HG03135 (cell line): ENCODE measurements at regions not wholly inside any gene's neighbourhood (a gene's known extent, or its start where the extent isn't known, plus 50 kb on each side); places are given as distances from the start of the nearest gene placed in this dataset.

Source experiments
- ATAC-seq: cut with Tn5 transposase; IDR thresholded peaks from one replicate; pipeline ENCODE4 v1.9.1; 2021; ENCODE audit warnings: mild to moderate bottlenecking, moderate library complexity; ENCODE audit not compliant: unreplicated experiment

- no peak for ATAC-seq
Observed at GRCh38 chr13:73902847-73903246, 231.4 kb downstream of the KLF12 start.

- no peak for ATAC-seq
Observed at GRCh38 chr13:73902296-73902695, 231.9 kb downstream of the KLF12 start.

DNA sequence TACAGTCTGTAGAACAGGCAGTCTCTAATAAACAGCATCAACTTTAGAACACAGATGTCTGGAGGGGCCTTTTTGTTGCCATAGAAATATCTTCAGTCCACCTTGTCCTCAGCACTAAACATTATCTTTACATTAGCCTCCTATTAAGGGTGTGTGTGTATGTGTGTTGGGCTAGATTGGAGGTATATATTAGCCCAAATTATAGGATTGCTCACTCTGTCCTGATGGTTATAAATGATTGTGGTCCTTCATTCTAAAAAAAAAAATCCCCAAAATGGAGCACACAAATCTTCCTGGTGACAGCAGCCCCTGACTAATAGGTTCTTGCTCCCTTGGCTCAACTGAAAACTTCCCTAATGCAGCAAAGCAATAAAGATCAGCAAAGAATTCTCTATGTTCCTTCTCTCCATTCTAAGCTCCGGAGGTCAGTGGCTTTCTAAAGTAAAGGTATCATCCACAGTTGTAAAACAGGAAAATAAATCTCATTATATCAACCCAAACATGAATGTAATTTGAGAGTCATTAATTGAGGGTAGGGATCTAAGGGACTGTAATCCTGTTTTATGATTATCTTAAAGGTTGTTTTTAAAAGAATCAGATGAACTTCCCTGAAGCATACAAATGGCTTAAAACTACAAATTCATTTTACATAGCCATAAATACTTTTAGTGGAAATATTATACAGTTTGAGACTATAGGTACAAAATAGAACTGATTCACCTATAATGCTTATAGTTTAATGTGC lies 232.7 kb downstream of the KLF12 start:
- ATAC-seq: no peak

GRCh38 chr13:73900591-73900990 lies 233.6 kb downstream of the KLF12 start:
- no peak for ATAC-seq

- ATAC-seq: no peak
Observed at GRCh38 chr13:73898899-73899298, 235.3 kb downstream of the KLF12 start.

- no peak for ATAC-seq
Observed at GRCh38 chr13:73898276-73898675, 235.9 kb downstream of the KLF12 start.

- no peak for ATAC-seq
Observed at GRCh38 chr13:73894995-73895571, 239.1 kb downstream of the KLF12 start.

- no peak for ATAC-seq
Observed at GRCh38 chr13:73893833-73894232, 240.4 kb downstream of the KLF12 start.

DNA sequence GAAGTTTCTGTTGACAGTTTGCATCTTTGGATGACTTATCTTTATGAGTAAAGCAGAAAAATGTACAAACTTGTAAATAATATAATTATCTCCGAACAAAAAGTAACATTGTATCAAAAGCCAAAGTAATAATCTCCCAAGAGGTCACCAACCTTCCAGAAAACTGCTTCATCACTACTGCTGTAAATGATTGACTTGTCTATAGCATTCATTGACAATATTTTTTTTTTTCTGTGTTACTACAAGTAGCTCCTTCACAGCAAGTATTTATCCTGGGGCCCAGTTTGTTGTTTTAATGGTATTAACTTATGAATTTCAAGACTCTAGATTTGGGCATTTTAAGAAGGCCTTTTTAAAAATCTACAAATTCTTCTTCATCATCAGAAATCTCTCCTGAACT lies 242.4 kb downstream of the KLF12 start:
- no peak for ATAC-seq

- no peak for ATAC-seq
Observed at GRCh38 chr13:73883162-73883561, 251.0 kb downstream of the KLF12 start.

- ATAC-seq: no peak
Observed at GRCh38 chr13:73880365-73880764, 253.8 kb downstream of the KLF12 start.

DNA sequence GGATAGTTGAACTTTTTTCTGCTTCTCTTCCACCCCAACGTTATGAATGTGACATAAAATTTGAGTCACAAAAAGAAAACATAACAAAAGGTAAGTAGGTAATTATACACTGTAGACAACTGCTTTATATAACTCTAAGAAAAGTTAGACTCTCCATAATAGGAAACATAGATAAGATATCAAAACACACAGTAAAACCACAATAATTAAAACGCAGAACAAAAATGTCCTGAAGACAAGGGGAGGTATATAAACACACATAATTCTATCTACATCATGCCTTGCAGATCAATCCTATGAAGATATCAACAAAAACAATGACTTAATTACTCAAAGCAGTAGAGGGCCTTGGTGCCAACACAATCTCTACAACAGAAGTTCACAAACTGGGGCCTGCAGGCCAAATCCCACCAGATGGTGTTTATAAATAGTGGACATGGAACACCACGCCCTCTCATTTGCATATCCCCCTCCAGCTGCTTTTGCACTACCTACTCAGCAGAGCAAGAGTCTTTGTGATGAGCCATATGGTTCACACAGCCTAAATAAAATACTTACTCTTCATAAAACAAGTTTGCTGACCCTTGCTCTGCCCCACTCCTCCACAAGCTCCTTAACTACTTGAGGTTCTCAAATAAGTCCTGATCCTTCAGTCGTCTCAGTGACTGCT lies 254.7 kb downstream of the KLF12 start:
- no peak for ATAC-seq

- ATAC-seq: no peak
Observed at GRCh38 chr13:73877399-73877798, 256.8 kb downstream of the KLF12 start.

- no peak for ATAC-seq
Observed at GRCh38 chr13:73876323-73876722, 257.9 kb downstream of the KLF12 start.

DNA sequence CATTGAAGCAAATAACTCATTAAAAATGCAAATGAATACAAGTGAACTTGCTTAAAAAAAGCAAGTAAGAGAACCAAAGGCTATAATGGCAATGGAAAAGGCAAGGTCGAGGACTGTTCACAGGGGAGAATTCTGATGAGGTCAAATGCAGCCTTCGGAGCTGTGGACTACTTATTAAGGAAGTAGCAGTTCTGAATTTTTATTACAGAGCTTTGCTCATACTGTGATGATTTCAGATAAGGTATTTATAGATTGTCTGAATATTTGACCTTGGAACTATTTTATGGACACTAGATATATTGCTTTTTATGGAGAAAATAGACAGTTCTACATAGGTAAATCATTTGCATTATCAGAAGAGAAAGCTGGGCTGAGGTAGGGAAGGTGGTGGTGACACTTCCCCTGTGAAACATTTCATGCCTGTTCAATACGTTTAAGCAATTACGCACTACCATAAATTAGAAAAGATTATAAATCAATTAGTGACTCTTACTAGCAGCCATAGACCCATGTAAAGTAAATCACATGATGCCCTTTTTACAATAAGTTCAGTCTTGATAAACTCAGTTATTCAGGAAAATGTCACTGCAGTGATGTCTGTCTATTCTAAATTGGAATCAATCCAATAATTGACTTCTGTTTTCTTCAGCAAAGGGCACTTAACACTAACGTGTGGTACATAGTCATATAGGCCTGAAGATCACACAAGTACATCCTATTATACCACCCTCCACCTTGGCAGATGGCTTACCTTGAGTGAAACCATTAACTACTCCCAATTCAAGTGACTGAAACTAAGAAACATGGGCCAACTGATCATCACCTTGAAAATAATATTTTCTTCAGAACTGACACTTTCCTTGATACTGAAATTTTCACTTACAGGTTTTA lies 260.0 kb downstream of the KLF12 start:
- ATAC-seq: no peak

- ATAC-seq: no peak
Observed at GRCh38 chr13:73872397-73872796, 261.8 kb downstream of the KLF12 start.

DNA sequence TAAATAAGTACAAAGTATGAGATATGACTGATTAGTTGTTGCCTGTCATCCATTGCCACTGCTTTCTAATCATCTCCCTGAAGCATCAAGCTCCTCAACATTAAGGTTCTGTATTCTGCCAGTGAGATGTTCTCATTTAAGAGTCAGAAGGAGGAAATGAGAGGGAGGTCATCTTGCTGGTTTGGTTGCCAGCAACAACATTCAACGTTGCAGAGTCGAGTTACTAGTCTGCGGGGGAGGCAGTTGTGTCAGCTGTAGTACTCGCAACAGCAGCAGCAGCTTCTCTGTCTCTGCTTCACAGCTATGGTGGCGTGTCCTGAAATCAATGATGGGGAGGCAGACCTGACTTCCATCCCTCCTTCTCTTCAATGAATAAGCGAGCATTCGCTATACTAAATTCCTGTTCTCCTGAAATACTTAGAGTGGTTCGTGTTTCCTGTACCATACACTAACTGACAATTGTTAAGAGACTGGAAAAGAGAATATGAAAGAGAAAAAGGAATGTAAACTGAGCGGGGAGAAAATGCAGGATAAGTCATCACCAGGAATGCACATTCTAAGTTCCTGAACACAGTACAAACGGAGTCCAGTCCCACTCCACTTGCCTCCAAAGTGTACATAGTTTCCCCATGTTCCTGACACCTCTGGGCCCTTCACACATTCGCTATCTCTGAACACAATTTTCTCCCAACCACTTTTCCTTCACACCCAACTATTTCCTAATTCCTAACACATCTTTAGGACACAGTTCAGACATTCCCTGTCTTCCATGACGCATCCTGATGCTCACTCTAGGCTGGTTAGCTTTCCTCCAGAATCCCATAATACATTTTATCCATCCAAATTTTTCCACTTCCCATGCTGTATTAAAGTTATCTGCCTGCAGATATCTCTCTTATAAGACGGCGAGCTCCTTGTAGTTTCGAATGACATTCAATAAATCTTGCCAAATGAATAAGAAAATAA lies 263.0 kb downstream of the KLF12 start:
- no peak for ATAC-seq

DNA sequence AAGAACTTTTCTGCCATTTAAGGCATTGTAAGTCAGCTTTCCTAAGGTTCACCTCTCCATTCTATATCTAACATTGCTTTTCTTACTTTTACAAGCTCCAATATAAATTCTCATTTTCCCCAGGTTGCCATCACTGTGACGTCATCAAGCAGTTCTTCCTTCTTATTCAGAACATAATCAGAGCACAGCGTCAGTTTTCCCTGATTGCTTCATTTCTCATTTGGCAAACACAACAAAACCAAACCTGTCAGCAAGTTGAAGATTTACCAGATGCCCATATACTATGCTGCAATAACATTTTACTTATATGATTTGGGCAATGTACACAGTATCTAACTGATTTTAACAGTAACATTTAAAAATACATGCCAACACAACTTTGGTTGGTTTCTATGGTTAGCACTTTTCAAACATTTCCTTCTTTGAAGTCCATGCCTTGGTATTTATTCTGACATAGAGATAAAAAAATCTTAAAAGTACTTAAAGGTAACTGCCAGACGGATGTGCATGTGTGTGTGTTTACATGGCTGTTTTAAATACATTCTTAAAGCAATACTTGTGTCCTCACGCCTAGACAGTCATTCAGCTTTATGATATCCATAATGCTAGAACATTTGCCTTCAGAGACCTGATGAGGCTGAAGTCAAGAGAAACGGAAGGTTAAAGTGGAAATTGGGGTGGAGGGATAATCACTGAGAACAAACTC lies 264.0 kb downstream of the KLF12 start:
- ATAC-seq: no peak

DNA sequence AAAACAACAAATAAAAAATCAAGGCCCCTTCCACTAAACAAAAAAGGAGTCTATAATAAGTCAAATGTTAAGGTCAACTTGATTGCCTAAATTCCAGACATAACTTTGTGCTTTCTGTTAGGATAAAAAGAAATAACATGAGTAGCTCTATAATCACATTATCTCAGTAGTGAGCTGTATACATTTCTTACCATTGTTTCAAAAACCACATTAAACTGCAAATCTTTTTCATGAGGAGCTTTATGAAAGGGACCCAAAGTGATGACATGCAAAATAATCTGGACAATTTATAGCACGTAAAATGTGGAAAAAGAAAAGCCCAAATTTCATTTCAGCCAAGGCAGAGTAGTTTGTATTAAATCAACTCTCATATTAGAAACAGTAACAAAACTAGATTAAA lies 269.2 kb downstream of the KLF12 start:
- no peak for ATAC-seq

DNA sequence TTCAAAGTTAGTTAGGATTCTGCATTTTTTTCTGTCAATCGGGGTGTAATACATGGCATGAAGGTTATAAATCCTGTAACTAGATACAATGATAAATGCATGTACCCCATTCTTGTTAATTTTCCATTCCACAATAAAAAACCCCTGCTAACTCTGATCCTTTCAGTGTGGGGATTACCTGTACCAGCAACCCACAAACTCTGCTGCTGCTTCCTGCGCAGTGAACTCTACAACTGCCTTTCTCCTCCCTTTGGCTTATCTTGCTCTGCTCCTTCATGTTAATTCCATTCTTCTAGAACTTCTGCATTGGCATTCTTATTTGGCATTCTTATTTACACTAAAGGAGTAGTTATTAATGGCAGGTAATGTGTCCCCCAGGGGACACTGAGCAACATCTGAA lies 273.1 kb downstream of the KLF12 start:
- ATAC-seq: no peak
